ENCODE measurements at regions not wholly inside any gene's neighbourhood (a gene's known extent, or its start where the extent isn't known, plus 50 kb on each side); places are given as distances from the start of the nearest gene placed in this dataset.
"Not testable (repeated sequence)": the region's sequence is repeated elsewhere in the genome, so short reads cannot be mapped to it uniquely, and the experiment has no call there.

DNA sequence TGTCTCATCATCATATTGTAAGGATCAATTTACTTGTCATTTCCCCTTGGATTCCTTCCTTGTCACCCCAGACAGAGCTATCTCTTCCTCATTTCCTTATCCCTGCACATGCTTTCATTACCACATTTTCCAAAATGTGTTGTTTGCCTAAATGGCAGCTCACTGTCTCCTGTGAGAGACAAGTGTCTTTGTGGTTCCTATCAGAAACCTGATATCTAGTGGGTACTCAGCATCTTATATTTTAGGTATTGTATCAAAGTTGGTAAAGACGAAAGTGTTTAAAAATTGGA lies 896.0 kb upstream of the PIK3C3 start:
- DNase-seq (ENCODE audit: extremely low read depth in 1 of 11, low read depth in 9 of 11, low spot score in 4 of 11) = no peak

DNA sequence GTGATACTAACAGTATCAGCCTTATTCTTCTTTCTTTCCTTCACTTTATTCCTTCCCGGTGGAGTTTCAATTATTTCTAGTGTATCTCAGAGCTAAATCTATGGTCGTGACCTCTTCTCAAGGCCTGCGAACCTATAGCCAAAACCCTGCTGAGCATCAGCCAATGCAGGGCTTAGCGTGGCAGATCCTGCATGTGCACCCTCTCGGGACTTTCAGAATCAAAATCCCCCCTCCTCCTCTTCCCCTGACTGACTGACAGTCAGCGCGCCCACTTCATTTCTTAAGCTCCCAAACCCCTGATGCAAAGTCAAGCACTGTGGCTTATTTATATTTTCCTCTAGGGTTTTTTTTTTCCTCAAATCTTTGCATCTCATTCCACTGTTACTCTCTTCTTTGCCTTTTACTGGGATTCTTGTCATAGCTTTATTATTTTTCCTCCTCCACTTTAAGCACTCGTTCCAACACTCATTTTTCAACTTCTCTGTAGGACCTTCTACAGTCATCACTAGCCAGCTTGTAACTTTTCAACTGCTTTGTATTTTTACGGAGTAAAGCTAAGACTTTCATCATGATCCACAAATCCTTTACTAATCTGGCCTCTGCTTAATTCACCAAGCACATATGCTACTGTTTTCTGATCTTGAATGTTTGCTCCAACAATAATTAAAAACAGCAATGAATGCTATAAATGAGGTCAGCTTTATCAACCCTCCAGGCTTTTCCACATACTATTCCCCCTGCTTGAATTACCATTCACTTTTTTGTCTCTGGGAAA lies 896.5 kb upstream of the PIK3C3 start:
- DNase-seq (ENCODE audit: extremely low read depth in 1 of 11, low read depth in 9 of 11, low spot score in 4 of 11) = peak in 1 of 11 donors; percentile 12

DNA sequence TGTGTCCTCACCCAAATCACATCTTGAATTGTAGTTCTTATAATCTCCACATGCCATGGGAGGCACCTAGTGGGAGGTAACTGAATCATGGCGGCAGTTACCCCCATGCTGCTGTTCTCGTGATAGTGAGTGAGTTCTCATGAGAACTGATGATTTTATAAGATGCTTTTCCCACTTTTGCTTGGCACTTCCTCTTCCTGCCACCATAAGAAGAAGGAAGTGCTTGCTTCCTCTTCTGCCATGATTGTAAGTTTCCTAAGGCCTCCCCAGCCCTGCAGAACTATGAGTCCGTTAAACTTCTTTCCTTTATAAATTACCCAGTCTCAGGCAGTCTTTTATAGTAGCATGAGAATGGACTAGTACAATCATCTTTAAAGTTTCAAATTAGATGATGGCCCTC lies 902.4 kb upstream of the PIK3C3 start:
- no peak for DNase-seq (ENCODE audit: extremely low read depth in 1 of 11, low read depth in 9 of 11, low spot score in 4 of 11)

DNA sequence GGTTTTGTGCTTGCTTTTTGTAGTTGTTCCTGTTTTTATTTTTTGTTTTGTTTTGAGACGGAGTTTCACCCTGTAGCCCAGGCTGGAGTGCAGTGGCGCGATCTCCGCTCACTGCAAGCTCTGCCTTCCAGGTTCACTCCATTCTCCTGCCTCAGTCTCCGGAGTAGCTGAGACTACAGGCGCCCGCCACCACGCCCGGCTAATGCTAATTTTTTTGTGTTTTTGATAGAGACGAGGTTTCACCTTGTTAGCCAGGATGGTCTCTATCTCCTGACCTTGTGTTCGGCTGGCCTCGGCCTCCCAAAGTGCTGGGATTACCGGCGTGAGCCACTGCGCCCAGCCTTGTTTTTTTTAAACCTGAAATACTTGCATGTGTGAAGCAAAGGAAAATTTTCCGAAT lies 908.8 kb upstream of the PIK3C3 start:
- DNase-seq (ENCODE audit: extremely low read depth in 1 of 11, low read depth in 9 of 11, low spot score in 4 of 11) = not testable (repeated sequence)

DNA sequence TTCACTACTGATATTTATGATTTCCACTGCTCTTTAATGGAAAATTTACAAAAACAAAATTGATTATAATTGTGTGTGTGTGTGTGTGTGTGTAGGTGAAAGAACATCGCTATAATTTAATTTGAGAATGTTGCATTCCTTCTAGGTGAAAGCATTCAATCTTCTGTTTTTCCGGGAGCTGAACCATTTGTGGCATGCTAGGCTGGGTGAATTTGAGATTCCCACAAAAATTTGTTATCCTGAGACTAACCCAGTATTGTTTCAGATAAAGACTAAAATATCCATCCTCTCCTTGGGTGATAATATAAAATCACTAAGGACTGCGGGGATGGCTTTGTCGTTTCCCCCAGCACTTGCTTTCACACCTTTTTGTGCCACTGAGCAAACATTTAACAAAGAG lies 911.2 kb upstream of the PIK3C3 start:
- DNase-seq (ENCODE audit: extremely low read depth in 1 of 11, low read depth in 9 of 11, low spot score in 4 of 11) = no peak

DNA sequence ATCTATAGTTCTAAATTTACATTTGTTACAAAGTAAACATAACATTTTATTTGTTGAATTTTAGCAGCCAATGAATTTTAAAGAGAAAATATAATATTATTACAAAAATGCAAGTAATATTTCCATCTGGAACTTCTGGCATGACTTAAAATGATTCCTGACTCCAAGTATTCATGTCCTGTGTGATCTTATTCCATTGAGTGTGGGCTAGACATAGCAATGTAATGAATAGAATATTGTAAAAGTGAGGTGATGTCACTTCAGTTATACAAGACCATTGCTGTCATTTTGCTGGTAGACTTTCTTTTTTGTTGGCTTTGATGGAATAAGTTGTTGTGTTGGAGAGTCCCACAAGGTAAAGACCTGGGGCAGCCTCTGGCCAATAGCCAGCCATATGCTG lies 912.2 kb upstream of the PIK3C3 start:
- no peak for DNase-seq (ENCODE audit: extremely low read depth in 1 of 11, low read depth in 9 of 11, low spot score in 4 of 11)

DNA sequence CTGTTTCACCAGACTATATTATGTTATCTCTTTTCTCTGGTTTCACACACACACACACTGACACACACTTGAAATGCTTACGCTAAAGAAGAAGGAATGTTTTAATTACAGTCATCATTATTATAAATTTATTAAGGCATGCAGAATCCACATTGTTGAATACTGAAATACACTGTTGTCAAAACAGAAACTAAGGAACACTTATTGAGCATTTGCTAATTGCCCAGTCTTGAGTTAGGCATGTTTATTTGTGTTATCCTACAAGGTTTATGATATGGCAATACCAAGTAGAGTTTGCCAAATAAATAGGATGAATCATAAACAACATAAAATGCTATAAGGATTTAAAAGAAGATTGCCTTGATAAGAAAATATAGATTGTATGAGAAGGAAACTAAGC lies 917.0 kb upstream of the PIK3C3 start:
- no peak for DNase-seq (ENCODE audit: extremely low read depth in 1 of 11, low read depth in 9 of 11, low spot score in 4 of 11)

DNA sequence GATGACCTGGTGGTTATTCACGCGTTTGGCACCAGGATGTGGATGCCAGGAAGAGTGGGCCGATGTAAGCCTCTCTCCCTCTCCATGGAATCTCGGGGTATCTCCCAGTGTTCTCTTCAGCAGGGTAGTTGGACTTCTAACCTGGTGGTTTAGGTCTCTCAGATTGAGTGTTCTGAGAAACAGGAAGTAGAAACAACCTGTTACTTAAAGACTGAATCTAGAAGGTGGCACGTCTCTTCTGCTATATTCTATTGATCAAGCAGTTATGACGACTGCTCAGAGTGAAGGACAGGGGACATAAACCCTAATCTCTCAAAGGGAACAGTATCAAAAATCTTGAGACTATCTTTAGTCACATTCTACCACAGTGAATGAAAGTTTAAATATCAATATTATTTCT lies 918.7 kb upstream of the PIK3C3 start:
- DNase-seq (ENCODE audit: extremely low read depth in 1 of 11, low read depth in 9 of 11, low spot score in 4 of 11) = no peak

DNA sequence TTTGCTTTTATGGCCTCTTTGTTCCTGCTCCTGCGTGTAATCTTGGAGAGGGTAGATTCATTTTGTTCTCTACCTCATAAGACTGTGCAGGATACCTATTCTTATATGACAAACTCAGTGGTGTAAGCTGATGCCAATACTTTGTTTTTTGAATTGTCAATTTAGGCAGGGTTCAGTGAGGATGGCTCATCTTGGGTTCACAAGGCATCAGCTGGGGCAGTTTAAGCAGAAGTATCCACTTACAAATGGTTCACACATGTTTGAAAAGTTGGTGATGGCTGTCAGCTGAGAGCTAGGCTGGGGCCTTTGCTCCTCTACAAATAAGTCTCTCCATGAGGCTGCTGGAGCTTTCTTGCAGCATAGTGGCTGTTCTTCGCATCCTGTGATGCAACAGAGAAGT lies 920.6 kb upstream of the PIK3C3 start:
- no peak for DNase-seq (ENCODE audit: extremely low read depth in 1 of 11, low read depth in 9 of 11, low spot score in 4 of 11)

DNA sequence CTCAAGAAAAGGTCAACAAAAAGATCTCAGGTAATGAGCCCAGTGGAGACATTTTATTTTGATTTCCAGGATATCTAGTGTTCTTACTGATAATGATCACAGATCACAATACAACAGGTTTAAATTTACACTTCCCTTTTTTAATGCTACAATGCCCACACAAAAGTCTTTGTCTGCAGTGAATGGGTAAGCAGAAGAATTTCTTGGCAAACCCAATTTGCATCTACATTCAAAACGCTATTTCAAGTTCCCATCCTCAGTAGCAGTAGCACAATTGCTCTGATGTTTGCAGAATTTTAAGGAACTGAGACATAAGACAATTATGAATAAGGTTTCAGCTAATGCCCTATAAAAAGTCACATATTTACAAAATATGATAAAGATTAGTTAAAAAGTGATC lies 929.4 kb upstream of the PIK3C3 start:
- no peak for DNase-seq (ENCODE audit: extremely low read depth in 1 of 11, low read depth in 9 of 11, low spot score in 4 of 11)

DNA sequence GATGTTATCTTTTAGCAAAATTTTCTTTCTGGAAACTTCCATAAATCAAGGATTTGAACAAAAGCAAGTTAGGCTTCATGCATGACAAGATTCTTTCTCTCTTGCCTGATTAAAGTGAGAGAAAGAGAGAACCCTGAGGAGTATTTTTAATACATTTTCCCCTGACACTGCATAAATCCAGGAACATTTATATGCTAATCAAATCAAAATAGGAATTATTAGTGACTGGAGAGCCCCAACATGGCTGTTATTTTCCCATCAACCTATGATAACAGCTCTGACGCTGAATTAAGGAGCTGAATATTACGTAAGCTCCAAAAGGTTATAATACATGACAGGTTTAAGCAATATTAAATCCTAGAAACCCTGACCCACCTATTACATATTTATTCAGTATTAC lies 930.2 kb upstream of the PIK3C3 start:
- DNase-seq (ENCODE audit: extremely low read depth in 1 of 11, low read depth in 9 of 11, low spot score in 4 of 11) = no peak

DNA sequence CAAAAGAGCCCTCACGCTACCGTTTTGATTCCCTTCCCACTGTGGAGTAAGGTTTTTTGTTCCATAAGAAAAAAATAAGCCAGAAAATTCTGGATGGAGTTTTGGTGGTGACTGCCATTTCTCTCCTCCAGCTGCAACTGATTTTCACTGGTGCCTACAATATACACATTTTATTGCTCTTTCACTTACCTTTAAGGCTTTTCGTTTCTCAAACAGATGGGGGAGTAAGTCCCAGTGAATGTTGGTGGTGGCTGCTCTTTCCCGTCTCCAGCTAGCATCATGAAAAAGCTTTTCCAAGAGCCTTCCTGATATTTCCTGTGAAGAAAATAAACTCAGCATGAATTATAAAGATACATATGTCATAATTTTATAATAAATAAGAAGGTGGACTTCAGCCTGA lies 932.5 kb upstream of the PIK3C3 start:
- no peak for DNase-seq (ENCODE audit: extremely low read depth in 1 of 11, low read depth in 9 of 11, low spot score in 4 of 11)

DNA sequence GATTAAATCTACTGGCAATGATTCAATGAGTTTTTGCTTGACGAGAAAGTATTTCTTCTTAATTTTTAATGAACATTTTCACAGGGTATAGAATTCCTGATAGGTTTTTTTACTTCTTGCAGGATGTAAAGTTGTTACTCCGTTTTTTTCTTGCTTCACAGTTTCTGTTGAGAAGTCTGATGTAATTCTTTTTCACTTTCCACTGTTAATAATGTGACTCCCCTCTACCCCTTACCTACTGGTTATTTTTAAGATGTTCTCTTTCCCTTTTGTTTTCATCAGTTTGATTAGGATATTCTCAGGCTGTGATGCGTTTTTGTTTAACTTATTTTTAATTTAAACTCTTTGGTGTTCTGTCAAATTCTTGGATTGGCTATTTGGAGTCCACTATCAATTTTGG lies 933.9 kb upstream of the PIK3C3 start:
- DNase-seq (ENCODE audit: extremely low read depth in 1 of 11, low read depth in 9 of 11, low spot score in 4 of 11) = no peak

DNA sequence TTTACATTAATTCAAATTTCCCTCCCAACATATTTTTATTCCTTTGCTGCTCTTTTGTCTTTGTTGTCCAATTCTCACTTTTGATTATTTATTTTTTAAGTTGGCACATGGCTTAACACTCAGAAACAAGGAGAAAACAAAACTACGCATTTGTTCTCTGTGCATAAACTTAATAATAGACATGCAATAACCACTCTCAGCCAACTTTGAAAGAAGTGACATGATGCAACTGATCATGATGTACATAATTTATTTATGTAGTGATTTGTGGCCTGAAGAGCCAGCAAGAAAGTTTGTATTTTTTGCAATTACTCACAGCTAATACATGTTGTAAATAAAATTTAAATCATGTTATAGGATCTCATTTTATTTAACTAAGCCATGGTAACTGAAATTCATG lies 942.8 kb upstream of the PIK3C3 start:
- DNase-seq (ENCODE audit: extremely low read depth in 1 of 11, low read depth in 9 of 11, low spot score in 4 of 11) = no peak

DNA sequence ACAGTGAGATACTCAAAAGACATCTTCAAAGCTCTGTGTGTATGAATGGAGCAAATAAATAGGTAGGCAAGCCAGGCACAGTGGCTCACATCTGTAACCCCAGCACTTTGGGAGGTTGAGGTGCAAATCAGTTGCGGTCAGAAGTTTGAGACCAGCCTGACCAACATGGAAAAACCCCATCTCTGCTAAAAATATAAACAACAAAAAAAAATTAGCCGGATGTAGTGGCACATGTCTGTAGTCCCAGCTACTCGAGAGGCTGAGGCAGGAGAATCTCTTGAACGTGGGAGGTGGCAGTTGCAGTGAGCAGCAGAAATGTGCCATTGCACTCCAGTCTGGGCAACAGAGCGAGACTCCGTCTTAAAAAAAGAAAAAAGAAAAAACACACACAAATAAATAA lies 945.1 kb upstream of the PIK3C3 start:
- DNase-seq (ENCODE audit: extremely low read depth in 1 of 11, low read depth in 9 of 11, low spot score in 4 of 11) = no peak

DNA sequence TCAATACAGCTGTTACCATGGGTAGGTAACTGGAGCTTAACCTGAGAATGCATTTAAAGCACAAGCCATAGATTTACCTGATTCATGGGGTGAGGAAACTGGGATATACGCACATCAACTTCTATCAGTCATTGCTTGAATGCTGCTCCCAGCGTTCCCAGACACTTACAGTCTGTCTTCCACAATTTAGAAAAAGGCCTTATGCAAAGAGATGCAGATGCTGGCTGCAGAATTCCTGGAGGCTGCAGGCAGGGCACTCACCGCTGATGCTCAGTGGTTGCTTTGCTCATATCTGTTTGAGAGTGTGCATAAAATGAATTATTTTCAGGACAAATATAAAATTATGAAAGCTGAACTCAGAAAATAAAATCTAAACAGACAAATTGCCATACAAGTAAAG lies 950.7 kb upstream of the PIK3C3 start:
- peak in 6 of 11 donors; percentile 1 to 13 (median 4) for DNase-seq (ENCODE audit: extremely low read depth in 1 of 11, low read depth in 9 of 11, low spot score in 4 of 11)

DNA sequence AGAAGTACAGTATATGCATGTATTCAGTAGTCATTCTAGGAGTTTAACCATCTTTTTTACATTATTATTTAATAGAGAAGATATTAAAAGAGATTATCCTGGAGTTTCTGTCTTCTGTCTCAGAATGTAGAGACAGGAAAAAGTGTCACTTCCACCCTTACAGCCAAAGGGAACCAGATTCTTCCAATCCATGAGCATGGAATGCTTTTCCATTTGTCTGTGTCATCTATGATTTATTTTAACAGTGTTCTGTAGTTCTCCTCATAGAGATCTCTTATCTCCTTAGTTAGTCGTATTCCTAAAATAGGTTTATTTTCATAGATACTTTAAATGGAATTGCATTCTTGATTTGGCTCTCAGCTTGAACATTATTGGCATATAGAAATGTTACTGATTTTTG lies 959.5 kb upstream of the PIK3C3 start:
- no peak for DNase-seq (ENCODE audit: extremely low read depth in 1 of 11, low read depth in 9 of 11, low spot score in 4 of 11)

DNA sequence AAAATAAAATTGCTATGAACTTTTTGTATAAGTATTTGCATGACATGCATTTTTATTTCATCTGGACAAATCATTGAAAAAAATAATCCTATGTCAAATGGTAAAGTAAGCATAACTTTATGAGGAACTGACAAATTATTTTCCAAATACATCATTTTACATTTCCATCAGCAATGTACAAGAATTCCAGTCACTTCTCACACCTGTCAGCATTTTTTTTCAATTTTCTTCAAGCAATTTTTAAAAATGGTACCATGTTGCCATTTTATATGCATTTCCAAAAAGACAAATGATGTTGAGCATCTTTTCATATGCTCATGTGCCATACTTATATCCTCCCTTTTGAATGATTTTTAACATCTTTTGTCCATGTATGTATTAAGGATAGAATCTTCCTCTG lies 961.7 kb upstream of the PIK3C3 start:
- no peak for DNase-seq (ENCODE audit: extremely low read depth in 1 of 11, low read depth in 9 of 11, low spot score in 4 of 11)

DNA sequence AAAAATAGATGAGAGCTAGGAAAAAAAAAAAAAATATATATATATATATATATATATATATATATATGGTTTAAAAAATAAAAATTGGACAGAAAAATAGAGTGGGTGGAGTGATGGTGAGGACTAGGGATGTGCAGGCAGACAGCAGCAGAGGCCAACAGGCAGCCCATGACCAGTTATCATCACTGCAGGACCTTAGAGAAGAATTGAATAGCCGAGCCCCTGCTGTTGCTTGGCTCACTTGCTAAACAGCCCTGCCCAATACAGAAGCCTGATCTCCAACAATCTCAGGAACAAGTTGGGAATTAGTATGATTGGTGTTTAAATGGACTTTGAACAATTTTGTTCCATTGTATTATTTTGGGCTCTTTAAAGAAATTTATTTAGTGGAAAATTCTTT lies 967.5 kb upstream of the PIK3C3 start:
- no peak for DNase-seq (ENCODE audit: extremely low read depth in 1 of 11, low read depth in 9 of 11, low spot score in 4 of 11)

DNA sequence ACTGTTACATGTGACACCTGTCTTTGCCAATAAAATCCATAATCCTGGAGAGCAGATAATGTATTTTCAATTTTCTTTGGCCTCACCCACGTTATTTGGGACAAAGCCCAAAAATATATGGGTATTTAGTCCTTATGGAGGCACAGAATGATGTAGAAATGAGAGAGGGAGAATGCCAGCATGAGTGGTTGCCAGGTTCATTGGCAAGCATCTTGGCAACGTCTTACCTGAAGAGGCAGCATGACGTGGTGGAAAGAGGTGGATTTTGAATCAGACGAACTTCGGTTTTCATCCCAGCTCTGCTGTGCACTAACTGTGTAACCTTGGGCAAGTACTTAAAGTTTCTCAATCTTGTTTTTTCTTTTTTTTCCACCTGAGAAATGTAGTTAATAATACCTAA lies 969.6 kb upstream of the PIK3C3 start:
- no peak for DNase-seq (ENCODE audit: extremely low read depth in 1 of 11, low read depth in 9 of 11, low spot score in 4 of 11)

DNA sequence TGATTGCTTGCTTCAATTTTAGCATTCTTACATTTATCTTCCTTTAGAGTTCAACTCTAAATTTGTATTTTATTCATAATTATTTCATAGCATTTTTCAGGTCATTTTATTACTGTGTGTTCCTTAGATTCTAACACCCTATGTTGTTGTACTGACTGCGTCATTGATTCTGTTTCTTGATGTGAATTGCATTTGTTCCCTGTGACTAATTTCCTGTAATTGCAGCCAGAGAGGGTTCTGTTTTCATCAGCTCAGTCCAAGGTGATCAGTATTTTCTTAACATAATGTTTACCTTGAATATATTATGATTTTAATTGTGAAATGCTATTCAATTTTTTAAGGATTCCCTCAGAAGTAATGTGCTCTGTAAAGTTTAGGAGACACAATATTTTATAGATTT lies 970.2 kb upstream of the PIK3C3 start:
- no peak for DNase-seq (ENCODE audit: extremely low read depth in 1 of 11, low read depth in 9 of 11, low spot score in 4 of 11)

DNA sequence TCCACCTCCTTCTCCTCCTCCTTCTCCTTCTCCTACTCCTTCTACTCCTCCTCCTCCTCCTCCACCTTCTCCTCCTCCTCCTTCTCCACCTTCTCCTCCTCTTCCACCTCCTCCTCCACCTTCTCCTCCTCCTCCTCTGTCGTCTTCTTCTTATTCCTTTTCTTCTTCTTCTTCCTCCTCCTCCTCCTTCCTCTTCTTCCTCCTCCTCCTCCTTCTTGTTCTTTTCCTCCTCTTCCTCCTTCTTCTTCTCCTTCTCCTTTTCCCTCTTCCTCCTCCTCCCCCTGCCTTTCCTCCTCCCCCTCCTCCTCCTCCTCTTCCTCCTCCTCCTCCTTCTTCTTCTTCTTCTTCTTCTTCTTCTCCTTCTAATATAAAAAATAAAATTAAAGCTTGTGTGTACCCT lies 971.2 kb upstream of the PIK3C3 start:
- DNase-seq (ENCODE audit: extremely low read depth in 1 of 11, low read depth in 9 of 11, low spot score in 4 of 11) = no peak
